ENCODE measurements at regions not wholly inside any gene's neighbourhood (a gene's known extent, or its start where the extent isn't known, plus 50 kb on each side); places are given as distances from the start of the nearest gene placed in this dataset.

GRCh38 chr13:81779876-81780275, 1439.0 kb upstream of the SPRY2 start:
- H3K36me3 ChIP-seq (replicated peaks in 1 of 2), result no peaks in the 10 kb centered on the region
- H3K4me3 ChIP-seq, result no peak overlapping the region
- no peak overlapping the region for H3K27ac ChIP-seq
- DNase-seq, result no peak
- no peaks in the 10 kb centered on the region for H3K27me3 ChIP-seq
- no peaks in the 10 kb centered on the region for H3K9me3 ChIP-seq (replicated peaks in 1 of 3)
- intact Hi-C loops (cut with DNase I), result no loop called here
- no peak for TF ChIP-seq CTCF (IDR thresholded peaks at IDR 0.05)
- TF ChIP-seq POLR2A (IDR thresholded peaks at IDR 0.05), result no peak
- H3K4me1 ChIP-seq (replicated peaks in 1 of 2), result no peaks in the 10 kb centered on the region

- Histone ChIP-seq H3K27me3 (no peaks in the 10 kb centered on the region), H3K27ac (no peak overlapping the region), H3K9me3 (replicated peaks in 1 of 3) (no peaks in the 10 kb centered on the region), H3K4me3 (no peak overlapping the region), H3K4me1 (replicated peaks in 1 of 2) (no peaks in the 10 kb centered on the region), H3K36me3 (replicated peaks in 1 of 2) (no peaks in the 10 kb centered on the region)
- no peak for DNase-seq
- no peak for TF ChIP-seq CTCF (IDR thresholded peaks at IDR 0.05)
- TF ChIP-seq POLR2A (IDR thresholded peaks at IDR 0.05), result no peak
- intact Hi-C loops (cut with DNase I), result no loop called here
- WGBS, 4 donors, result 90 to 94% (median 92%) methylated on average over 1 of the region's 1 CpG
Measured at GRCh38 chr13:81778350-81778749, 1437.4 kb upstream of the SPRY2 start.

- intact Hi-C loops (cut with DNase I), result no loop called here
- H3K27ac ChIP-seq, result no peak overlapping the region
- no peak for TF ChIP-seq POLR2A (IDR thresholded peaks at IDR 0.05)
- H3K4me1 ChIP-seq (replicated peaks in 1 of 2), result no peaks in the 10 kb centered on the region
- no peaks in the 10 kb centered on the region for H3K9me3 ChIP-seq (replicated peaks in 1 of 3)
- 58 to 67% (median 62%) methylated on average over 1 of the region's 1 CpG for WGBS, 4 donors
- H3K27me3 ChIP-seq, result no peaks in the 10 kb centered on the region
- H3K4me3 ChIP-seq, result no peak overlapping the region
- no peaks in the 10 kb centered on the region for H3K36me3 ChIP-seq (replicated peaks in 1 of 2)
- DNase-seq, result no peak
Measured at GRCh38 chr13:81773263-81773662, 1432.3 kb upstream of the SPRY2 start.

GRCh38 chr13:81771951-81772350, 1431.0 kb upstream of the SPRY2 start:
- DNase-seq, result no peak
- TF ChIP-seq CTCF (IDR thresholded peaks at IDR 0.05), result no peak
- TF ChIP-seq POLR2A (IDR thresholded peaks at IDR 0.05), result no peak
- Histone ChIP-seq H3K36me3 (replicated peaks in 1 of 2) (no peaks in the 10 kb centered on the region), H3K27me3 (no peaks in the 10 kb centered on the region), H3K4me3 (no peak overlapping the region), H3K9me3 (replicated peaks in 1 of 3) (no peaks in the 10 kb centered on the region), H3K4me1 (replicated peaks in 1 of 2) (no peaks in the 10 kb centered on the region), H3K27ac (no peak overlapping the region)
- WGBS, 4 donors, result 48 to 59% (median 53%) methylated on average over 2 of the region's 2 CpGs
- intact Hi-C loops (cut with DNase I), result no loop called here

GRCh38 chr13:81770868-81771505, 1430.1 kb upstream of the SPRY2 start:
- Histone ChIP-seq H3K27me3 (no peaks in the 10 kb centered on the region), H3K36me3 (replicated peaks in 1 of 2) (no peaks in the 10 kb centered on the region), H3K27ac (no peak overlapping the region), H3K4me1 (replicated peaks in 1 of 2) (no peaks in the 10 kb centered on the region), H3K4me3 (no peak overlapping the region), H3K9me3 (replicated peaks in 1 of 3) (no peaks in the 10 kb centered on the region)
- WGBS, 4 donors, result 81 to 93% (median 86%) methylated on average over 2 of the region's 2 CpGs
- intact Hi-C loops (cut with DNase I), result no loop called here
- no peak for DNase-seq
- TF ChIP-seq POLR2A (IDR thresholded peaks at IDR 0.05) (no peak), CTCF (IDR thresholded peaks at IDR 0.05) (no peak)
